GM19395 (cell line): ENCODE measurements at regions not wholly inside any gene's neighbourhood (a gene's known extent, or its start where the extent isn't known, plus 50 kb on each side); places are given as distances from the start of the nearest gene placed in this dataset.
A peak's percentile ranks its signal among the peaks of the same experiment; 100 is the strongest.

ENCODE experiments used
- ATAC-seq: cut with Tn5 transposase; IDR thresholded peaks from one replicate; pipeline ENCODE4 v1.9.1; 2021; ENCODE audit warnings: mild to moderate bottlenecking, moderate library complexity; ENCODE audit not compliant: unreplicated experiment

- ATAC-seq, result no peak
These were observed 1171.6 kb downstream of the SORCS1 start for GRCh38 chr10:105992928-105993327.

- no peak for ATAC-seq
These were observed 1174.0 kb downstream of the SORCS1 start for GRCh38 chr10:105990529-105990928.

- ATAC-seq, result no peak
These were observed 1174.5 kb downstream of the SORCS1 start for GRCh38 chr10:105989995-105990394.

- no peak for ATAC-seq
These were observed 1175.7 kb downstream of the SORCS1 start for GRCh38 chr10:105988848-105989247.

- no peak for ATAC-seq
These were observed 1177.4 kb downstream of the SORCS1 start for GRCh38 chr10:105986912-105987635.

- ATAC-seq, result no peak
These were observed 1178.0 kb downstream of the SORCS1 start for GRCh38 chr10:105986486-105986885.

- no peak for ATAC-seq
These were observed 1181.8 kb downstream of the SORCS1 start for GRCh38 chr10:105982735-105983134.

GRCh38 chr10:105981679-105982078 is 1182.8 kb downstream of the SORCS1 start:
- ATAC-seq, result no peak

- ATAC-seq, result no peak
These were observed 1189.6 kb downstream of the SORCS1 start for GRCh38 chr10:105974803-105975456.

- no peak for ATAC-seq
These were observed 1190.6 kb downstream of the SORCS1 start for GRCh38 chr10:105973902-105974301.

GRCh38 chr10:105973360-105973759 is 1191.1 kb downstream of the SORCS1 start:
- no peak for ATAC-seq

- ATAC-seq, result no peak
These were observed 1193.0 kb downstream of the SORCS1 start for GRCh38 chr10:105971460-105971859.

- no peak for ATAC-seq
These were observed 1194.6 kb downstream of the SORCS1 start for GRCh38 chr10:105969884-105970377.

GRCh38 chr10:105968666-105969065 is 1195.8 kb downstream of the SORCS1 start:
- no peak for ATAC-seq

- ATAC-seq, result no peak
These were observed 1197.2 kb downstream of the SORCS1 start for GRCh38 chr10:105967256-105967655.

GRCh38 chr10:105965141-105965540 is 1199.4 kb downstream of the SORCS1 start:
- no peak for ATAC-seq

- no peak for ATAC-seq
These were observed 1200.5 kb downstream of the SORCS1 start for GRCh38 chr10:105964009-105964408.

GRCh38 chr10:105963334-105963884 is 1201.1 kb downstream of the SORCS1 start:
- ATAC-seq, result no peak

GRCh38 chr10:105956550-105956949 is 1208.0 kb downstream of the SORCS1 start:
- no peak for ATAC-seq

- ATAC-seq, result no peak
These were observed 1210.6 kb downstream of the SORCS1 start for GRCh38 chr10:105953861-105954260.

- ATAC-seq, result no peak
These were observed 1211.5 kb downstream of the SORCS1 start for GRCh38 chr10:105953056-105953455.

GRCh38 chr10:105952153-105952552 is 1212.4 kb downstream of the SORCS1 start:
- ATAC-seq, result peak; percentile 93
